Stomach smooth muscle (tissue), 2 donors: ENCODE measurements at regions not wholly inside any gene's neighbourhood (a gene's known extent, or its start where the extent isn't known, plus 50 kb on each side); places are given as distances from the start of the nearest gene placed in this dataset.

Experiments used
- H3K27ac ChIP-seq: one replicate; pipeline ENCODE4 v1.7.0; 2013; ENCODE audit warnings: mild to moderate bottlenecking, low read length, inconsistent platforms
- H3K27me3 ChIP-seq, 2 donors: one replicate each; pipeline ENCODE4 v1.7.0; 2013; ENCODE audit warnings: low read length in 2 of 2; ENCODE audit not compliant: insufficient read depth in 2 of 2, control insufficient read depth in 1 of 2
- H3K36me3 ChIP-seq, 2 donors: one replicate each; pipeline ENCODE4 v1.7.0; 2013; ENCODE audit warnings: low read length in 2 of 2; ENCODE audit not compliant: control insufficient read depth in 2 of 2, insufficient read depth in 2 of 2
- H3K4me1 ChIP-seq: one replicate; pipeline ENCODE4 v1.7.0; 2013; ENCODE audit warnings: low read length; ENCODE audit not compliant: control insufficient read depth, insufficient read depth
- H3K4me3 ChIP-seq, 2 donors: one replicate each; pipeline ENCODE4 v1.7.0; 2013; ENCODE audit warnings: low read length in 2 of 2
- H3K9ac ChIP-seq, 2 donors: one replicate each; pipeline ENCODE4 v1.7.0; 2013; ENCODE audit warnings: low read length in 2 of 2, mild to moderate bottlenecking in 1 of 2
- H3K9me3 ChIP-seq, 2 donors: one replicate each; pipeline ENCODE4 v1.7.0; 2013; ENCODE audit warnings: low read length in 2 of 2; ENCODE audit not compliant: control insufficient read depth in 2 of 2
- donor health status: healthy.
- donor health status: Pancreatic carcinoma.

DNA sequence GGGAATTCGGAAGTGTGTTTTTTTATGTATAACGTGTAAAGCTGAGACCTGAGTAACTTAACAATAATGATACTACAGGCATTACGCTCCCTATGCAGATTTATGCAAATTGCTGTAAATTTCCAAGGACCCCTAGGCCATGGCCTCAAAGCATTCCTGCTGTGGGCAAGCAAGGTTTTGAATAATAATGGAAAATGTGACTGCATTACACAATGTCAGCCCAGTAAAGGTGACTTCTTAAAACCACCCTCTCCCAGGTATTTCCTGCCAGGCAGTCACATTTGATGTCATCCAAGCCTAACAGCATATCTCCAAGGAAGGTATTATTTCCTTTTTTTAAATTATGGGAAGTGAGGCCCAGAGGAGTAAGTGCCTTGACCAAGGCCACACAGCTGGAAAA is 621.0 kb downstream of the BCL11B start:
- no peak overlapping the region for H3K9ac ChIP-seq
- no peaks in the 10 kb centered on the region for H3K4me1 ChIP-seq
- H3K36me3 ChIP-seq = no peaks in the 10 kb centered on the region
- H3K27me3 ChIP-seq = no peaks in the 10 kb centered on the region
- H3K27ac ChIP-seq = no peak overlapping the region
- H3K4me3 ChIP-seq = no peak overlapping the region
- peaks cover 2 to 3% of the 10 kb centered on the region in 2 donors for H3K9me3 ChIP-seq

DNA sequence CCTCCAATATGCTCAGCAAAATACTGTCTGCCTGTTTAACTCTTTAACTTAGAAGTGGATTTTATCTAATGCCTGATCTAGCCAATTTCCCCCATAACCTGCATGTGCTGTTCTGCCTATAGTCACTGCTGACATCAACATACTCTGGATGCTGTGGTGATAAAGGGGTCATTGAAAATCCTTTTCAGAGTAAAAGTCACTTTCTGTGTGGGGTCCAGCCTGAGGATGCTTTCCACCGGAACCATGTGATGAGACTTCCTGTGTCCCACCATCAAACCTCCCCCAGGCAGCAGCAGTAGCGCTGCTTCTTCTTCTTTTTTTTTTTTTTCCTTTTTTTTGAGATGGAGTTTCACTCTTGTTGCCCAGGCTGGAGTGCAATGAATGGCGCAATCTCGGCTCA is 607.0 kb downstream of the BCL11B start:
- Histone ChIP-seq H3K4me3 (no peak overlapping the region), H3K27me3 (no peaks in the 10 kb centered on the region), H3K4me1 (no peaks in the 10 kb centered on the region), H3K27ac (no peak overlapping the region), H3K9ac (no peak overlapping the region), H3K9me3 (no peaks in the 10 kb centered on the region), H3K36me3 (no peaks in the 10 kb centered on the region)

DNA sequence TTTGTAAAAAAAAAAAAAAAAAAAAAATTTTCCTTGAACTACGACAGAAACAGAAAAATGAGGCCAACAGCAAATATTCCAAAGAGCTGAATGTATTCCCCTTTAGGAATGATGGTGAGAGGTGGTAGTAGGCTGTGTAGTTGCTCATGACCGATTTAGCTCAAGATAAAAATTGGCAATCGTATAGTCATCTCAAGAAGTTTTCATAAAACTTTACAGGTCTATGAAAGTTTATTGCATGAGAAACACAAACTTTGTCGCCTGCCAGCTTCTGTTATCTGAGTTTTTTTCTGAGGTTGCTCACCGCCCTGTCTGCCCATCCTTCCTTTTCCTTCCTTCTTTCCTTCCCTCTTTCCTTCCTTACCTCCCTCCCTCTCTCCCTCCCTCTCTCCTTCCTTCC is 605.5 kb downstream of the BCL11B start:
- Histone ChIP-seq H3K27ac (no peak overlapping the region), H3K27me3 (no peaks in the 10 kb centered on the region), H3K4me3 (no peak overlapping the region), H3K9me3 (no peaks in the 10 kb centered on the region), H3K36me3 (no peaks in the 10 kb centered on the region), H3K9ac (no peak overlapping the region), H3K4me1 (no peaks in the 10 kb centered on the region)

DNA sequence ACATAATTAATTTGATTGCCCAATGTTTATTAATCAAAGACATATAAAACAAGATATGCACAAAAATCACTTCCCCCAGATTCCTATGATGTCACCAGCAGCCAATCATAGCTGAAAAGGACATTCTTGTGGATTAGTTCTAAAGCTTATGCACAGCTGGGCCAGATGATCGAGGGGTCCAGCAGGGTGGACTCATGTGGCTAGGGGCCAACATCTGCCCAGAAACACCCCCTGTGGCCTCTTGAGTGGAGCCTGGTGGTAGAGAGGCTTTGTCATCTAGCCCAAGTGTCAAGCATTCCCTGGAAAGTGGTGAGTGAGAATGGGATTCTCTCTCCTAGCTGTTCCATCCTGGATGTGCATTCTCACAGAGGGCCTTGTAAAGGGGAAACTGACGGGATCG is 590.0 kb downstream of the BCL11B start:
- no peak overlapping the region for H3K27ac ChIP-seq
- no peak overlapping the region for H3K9ac ChIP-seq
- no peaks in the 10 kb centered on the region for H3K36me3 ChIP-seq

DNA sequence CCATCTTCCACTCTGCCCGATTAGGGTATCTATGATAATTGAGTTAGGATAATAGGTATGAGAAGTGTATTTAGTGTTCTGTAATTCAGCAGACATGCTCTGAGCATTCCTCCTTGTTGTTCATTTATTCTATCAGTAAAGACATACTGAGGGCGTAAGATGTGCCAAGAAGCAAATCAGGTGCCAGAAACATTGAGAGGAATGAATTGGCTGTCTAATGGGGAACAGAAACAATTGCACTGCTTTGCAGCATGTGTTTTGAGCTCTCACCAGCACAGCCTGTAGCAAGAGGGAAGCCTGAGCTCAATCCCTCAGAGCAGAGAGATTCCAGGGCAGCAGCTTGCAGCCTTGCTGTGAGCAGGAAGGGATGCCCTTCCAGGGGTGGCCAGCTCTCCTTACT is 589.3 kb downstream of the BCL11B start:
- H3K36me3 ChIP-seq = no peaks in the 10 kb centered on the region
- no peak overlapping the region for H3K9ac ChIP-seq
- H3K27ac ChIP-seq = no peak overlapping the region
- H3K9me3 ChIP-seq = no peaks in the 10 kb centered on the region
- H3K4me1 ChIP-seq = no peaks in the 10 kb centered on the region
- no peak overlapping the region for H3K4me3 ChIP-seq
- H3K27me3 ChIP-seq = peaks cover 0 to 2% of the 10 kb centered on the region in 2 donors

More for the DNA sequence above, 590.0 kb downstream of the BCL11B start:
- Histone ChIP-seq H3K4me1 (no peaks in the 10 kb centered on the region), H3K27me3 (peaks cover 0 to 2% of the 10 kb centered on the region in 2 donors), H3K4me3 (no peak overlapping the region), H3K9me3 (no peaks in the 10 kb centered on the region)

DNA sequence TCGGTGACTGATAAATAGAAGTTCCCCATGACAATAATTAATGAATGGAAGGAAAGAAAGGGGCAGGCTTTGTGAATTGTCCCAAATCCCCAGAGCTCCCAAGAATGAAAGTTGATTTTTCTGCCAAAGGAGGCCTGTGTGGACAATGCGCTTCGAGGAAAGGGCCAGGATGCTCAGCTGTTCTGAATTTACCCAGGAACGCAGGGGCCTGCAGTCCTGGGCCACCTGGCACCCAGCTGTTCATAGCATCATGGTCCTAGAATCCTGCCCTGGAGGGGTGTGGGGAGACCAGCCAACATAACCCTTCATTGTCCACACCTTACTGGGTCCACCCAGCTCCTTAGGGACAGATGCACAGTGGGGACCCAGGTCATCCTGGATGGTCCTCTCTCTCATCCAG is 587.5 kb downstream of the BCL11B start:
- Histone ChIP-seq H3K4me1 (no peaks in the 10 kb centered on the region), H3K27me3 (peaks cover 0 to 2% of the 10 kb centered on the region in 2 donors), H3K4me3 (no peak overlapping the region), H3K9me3 (no peaks in the 10 kb centered on the region), H3K27ac (no peak overlapping the region), H3K36me3 (no peaks in the 10 kb centered on the region), H3K9ac (no peak overlapping the region)

DNA sequence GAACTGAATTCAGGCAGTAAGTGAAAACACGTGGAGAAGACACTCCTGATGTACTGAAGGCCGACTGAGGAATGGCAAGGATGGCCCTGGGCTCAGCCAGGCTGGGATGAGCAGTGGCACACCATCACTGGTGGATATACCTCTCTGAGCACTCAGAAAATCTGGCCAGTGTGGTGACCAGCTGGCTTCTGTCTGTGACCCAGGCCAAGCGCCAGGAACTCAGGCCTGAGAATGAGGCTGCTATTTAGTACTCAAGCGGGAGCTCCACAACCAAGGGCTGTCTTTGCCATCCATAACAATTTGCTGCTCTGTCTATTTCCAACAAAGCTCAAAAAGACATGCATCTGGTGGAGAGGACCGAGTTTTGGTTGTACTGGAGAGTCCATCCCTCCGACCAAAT is 586.3 kb downstream of the BCL11B start:
- H3K4me3 ChIP-seq = no peak overlapping the region
- H3K4me1 ChIP-seq = peaks cover 2% of the 10 kb centered on the region
- H3K27ac ChIP-seq = no peak overlapping the region
- H3K9me3 ChIP-seq = no peaks in the 10 kb centered on the region
- H3K36me3 ChIP-seq = no peaks in the 10 kb centered on the region
- H3K9ac ChIP-seq = no peak overlapping the region
- H3K27me3 ChIP-seq = peaks cover 0 to 2% of the 10 kb centered on the region in 2 donors

DNA sequence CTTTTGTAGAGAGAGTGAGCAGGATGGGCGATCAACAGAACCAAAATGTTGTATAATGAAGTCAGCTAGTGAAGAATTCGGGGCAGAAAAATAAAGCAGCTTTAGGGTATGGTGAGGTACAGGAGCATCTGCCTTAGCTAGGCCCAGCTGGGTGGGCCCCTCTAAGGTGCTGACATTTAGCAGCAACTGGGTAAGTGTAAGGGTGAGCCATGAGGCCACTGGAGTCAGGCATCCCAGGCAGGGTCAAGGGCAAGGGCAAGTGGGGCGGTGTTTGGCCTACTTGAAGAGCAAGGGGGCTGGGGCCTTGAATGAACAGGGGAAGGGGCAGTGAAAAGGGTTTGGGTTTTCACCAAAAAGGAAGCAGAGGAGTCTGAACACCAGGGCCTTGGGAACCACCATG is 583.6 kb downstream of the BCL11B start:
- Histone ChIP-seq H3K9me3 (no peaks in the 10 kb centered on the region), H3K36me3 (no peaks in the 10 kb centered on the region), H3K9ac (no peak overlapping the region), H3K27me3 (no peaks in the 10 kb centered on the region), H3K4me1 (peaks cover 2% of the 10 kb centered on the region), H3K27ac (no peak overlapping the region), H3K4me3 (no peak overlapping the region)

DNA sequence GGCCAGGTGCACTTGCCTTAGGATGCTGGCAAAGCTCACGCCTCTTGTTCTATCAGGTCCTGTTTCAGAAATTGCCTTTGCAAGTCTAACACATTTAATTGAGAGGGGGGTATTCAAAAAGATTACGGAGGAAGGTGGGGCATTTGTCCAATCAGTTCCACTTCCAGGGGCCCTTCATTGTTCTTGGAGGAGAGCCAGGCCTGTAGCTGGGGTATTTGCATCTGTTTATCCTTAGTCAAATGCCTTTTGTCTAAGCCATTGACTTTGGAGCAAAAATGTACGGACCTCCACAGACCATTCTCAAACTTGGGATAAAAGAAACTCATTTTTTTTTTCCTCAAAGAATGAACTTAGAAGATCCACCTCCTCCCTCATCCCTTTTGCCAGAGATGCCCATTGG is 582.0 kb downstream of the BCL11B start:
- Histone ChIP-seq H3K27me3 (no peaks in the 10 kb centered on the region), H3K36me3 (no peaks in the 10 kb centered on the region), H3K4me1 (peaks cover 2% of the 10 kb centered on the region), H3K9me3 (no peaks in the 10 kb centered on the region), H3K9ac (no peak overlapping the region), H3K4me3 (no peak overlapping the region), H3K27ac (no peak overlapping the region)

DNA sequence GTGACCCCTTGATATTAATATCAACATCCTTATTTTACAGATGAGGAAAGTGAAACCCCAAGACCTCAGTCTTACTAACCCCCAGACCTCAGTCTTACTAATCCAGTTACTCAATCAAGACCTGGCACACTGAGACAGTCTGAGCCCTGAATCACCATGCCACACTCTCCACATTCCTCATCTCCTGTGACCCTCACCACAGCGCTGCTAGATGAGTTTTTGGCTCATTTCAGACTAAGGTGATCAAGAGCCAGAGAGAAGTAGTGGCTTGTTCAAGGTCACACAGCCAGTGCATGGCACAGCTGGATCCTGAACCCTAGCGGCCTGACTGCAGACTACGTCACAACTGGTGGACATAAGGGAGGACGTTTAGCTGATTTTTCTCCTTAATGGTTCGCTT is 579.2 kb downstream of the BCL11B start:
- Histone ChIP-seq H3K9me3 (no peaks in the 10 kb centered on the region), H3K4me1 (peaks cover 2% of the 10 kb centered on the region), H3K27ac (no peak overlapping the region), H3K27me3 (no peaks in the 10 kb centered on the region), H3K9ac (no peak overlapping the region), H3K4me3 (no peak overlapping the region), H3K36me3 (no peaks in the 10 kb centered on the region)

DNA sequence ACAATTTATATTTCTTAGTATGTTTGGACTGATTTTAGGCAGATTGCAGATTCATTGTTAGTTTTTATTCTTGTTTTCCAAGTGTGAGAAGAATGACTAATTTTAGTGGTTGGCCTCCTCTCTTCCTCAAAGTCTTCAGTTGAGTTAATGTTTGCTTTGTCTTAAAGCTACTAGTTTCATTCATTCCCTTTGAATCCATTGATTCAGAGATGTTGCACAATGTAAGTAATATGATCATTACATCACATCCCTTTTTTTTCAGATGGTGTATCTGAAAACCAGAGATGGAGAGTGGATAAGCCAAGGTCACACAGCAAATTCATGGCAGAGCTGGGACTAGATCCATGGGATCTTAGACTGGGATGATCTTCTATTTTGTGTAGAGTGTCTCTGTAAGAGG is 577.5 kb downstream of the BCL11B start:
- no peak overlapping the region for H3K27ac ChIP-seq
- no peaks in the 10 kb centered on the region for H3K36me3 ChIP-seq
- no peaks in the 10 kb centered on the region for H3K9me3 ChIP-seq
- H3K27me3 ChIP-seq = no peaks in the 10 kb centered on the region
- no peak overlapping the region for H3K4me3 ChIP-seq
- H3K9ac ChIP-seq = no peak overlapping the region
- H3K4me1 ChIP-seq = peaks cover 2% of the 10 kb centered on the region
